Suprapubic skin (tissue), 3 donors: ENCODE measurements at regions not wholly inside any gene's neighbourhood (a gene's known extent, or its start where the extent isn't known, plus 50 kb on each side); places are given as distances from the start of the nearest gene placed in this dataset.

Source experiments
- CTCF ChIP-seq, 2 donors: fragments of 200-600 bp in 1 of 2; fragments of 450-650 bp in 1 of 2; sonication (generic) in 1 of 2; IDR thresholded peaks; one replicate each; pipeline ENCODE4 v1.5.1; 2016 to 2019; ENCODE audit warnings: antibody characterized with exemption in 2 of 2, mild to moderate bottlenecking in 1 of 2, moderate library complexity in 1 of 2
- POLR2A ChIP-seq, 2 donors: fragments of 450-650 bp; IDR thresholded peaks; one replicate each; pipeline ENCODE4 v1.6.1; 2017; ENCODE audit warnings: antibody characterized with exemption in 2 of 2, mild to moderate bottlenecking in 2 of 2, moderate library complexity in 2 of 2

- TF ChIP-seq CTCF (IDR thresholded peaks at IDR 0.05) (no peak), POLR2A (IDR thresholded peaks at IDR 0.05) (no peak)
Observed at GRCh38 chr12:102618197-102618877, 138.0 kb upstream of the IGF1 start.
